Prostate gland (tissue), 2 donors: ENCODE measurements at regions not wholly inside any gene's neighbourhood (a gene's known extent, or its start where the extent isn't known, plus 50 kb on each side); places are given as distances from the start of the nearest gene placed in this dataset.

ENCODE experiments used
- DNase-seq: peaks from one replicate; pipeline ENCODE4 v3.0.0-alpha.2; 2019; ENCODE audit warnings: low spot score
- H3K27ac ChIP-seq, 2 donors: fragments of 200-600 bp; sonication (generic); 2 replicates each; pipeline ENCODE4 v1.5.1; 2017 to 2019
- H3K27me3 ChIP-seq: fragments of 200-600 bp; sonication (generic); replicated peaks from 2 replicates; pipeline ENCODE4 v1.5.1; 2019; ENCODE audit not compliant: insufficient read depth
- H3K36me3 ChIP-seq, 2 donors: fragments of 200-600 bp; sonication (generic); 1 replicate in 1 of 2; 2 replicates in 1 of 2; pipeline versions ENCODE4 v1.5.1 to v1.8.1; 2017 to 2019
- H3K4me1 ChIP-seq: fragments of 200-600 bp; sonication (generic); replicated peaks from 2 replicates; pipeline ENCODE4 v1.5.1; 2019
- H3K4me3 ChIP-seq, 2 donors: fragments of 200-600 bp; sonication (generic); 2 replicates each; pipeline ENCODE4 v1.5.1; 2017 to 2019
- H3K9me3 ChIP-seq: fragments of 200-600 bp; sonication (generic); 2 replicates; pipeline ENCODE4 v1.5.1; 2017
- POLR2A ChIP-seq: fragments of 450-650 bp; IDR thresholded peaks from one replicate; pipeline ENCODE4 v1.6.1; 2016; ENCODE audit warnings: antibody characterized with exemption, mild to moderate bottlenecking
- POLR2AphosphoS5 ChIP-seq: sonication (generic); formaldehyde crosslinking; IDR thresholded peaks from one replicate; pipeline ENCODE4 v1.6.1; 2017; ENCODE audit warnings: antibody characterized with exemption
- WGBS: methylation state at CpG from one replicate; pipeline ENCODE4 v1.1.5; 2018; 5-methylcytosine and 5-hydroxymethylcytosine counted together
- intact Hi-C: fragments of 100-400 bp; cut with DNase I; formaldehyde crosslinking; loops from one replicate; pipeline ENCODE4 v1.14.2; 2022
- TF ChIP-seq, protein P1 (sequence below), 4 experiments: fragments of 200-600 bp in 2 of 4; fragments of 450-650 bp in 2 of 4; sonication (generic) in 2 of 4; IDR thresholded peaks; 1 replicate in 3 of 4; 2 replicates in 1 of 4; pipeline ENCODE4 v1.5.1; 2016 to 2019; ENCODE audit warnings: antibody characterized with exemption in 4 of 4, mild to moderate bottlenecking in 2 of 4, moderate library complexity in 2 of 4

- intact Hi-C loops = no loop called here
- no peak overlapping the region for H3K27ac ChIP-seq
- 82% methylated on average over 4 of the region's 4 CpGs for WGBS
- TF ChIP-seq, protein P1, sequence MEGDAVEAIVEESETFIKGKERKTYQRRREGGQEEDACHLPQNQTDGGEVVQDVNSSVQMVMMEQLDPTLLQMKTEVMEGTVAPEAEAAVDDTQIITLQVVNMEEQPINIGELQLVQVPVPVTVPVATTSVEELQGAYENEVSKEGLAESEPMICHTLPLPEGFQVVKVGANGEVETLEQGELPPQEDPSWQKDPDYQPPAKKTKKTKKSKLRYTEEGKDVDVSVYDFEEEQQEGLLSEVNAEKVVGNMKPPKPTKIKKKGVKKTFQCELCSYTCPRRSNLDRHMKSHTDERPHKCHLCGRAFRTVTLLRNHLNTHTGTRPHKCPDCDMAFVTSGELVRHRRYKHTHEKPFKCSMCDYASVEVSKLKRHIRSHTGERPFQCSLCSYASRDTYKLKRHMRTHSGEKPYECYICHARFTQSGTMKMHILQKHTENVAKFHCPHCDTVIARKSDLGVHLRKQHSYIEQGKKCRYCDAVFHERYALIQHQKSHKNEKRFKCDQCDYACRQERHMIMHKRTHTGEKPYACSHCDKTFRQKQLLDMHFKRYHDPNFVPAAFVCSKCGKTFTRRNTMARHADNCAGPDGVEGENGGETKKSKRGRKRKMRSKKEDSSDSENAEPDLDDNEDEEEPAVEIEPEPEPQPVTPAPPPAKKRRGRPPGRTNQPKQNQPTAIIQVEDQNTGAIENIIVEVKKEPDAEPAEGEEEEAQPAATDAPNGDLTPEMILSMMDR (IDR thresholded peaks at IDR 0.05) = no peak
- TF ChIP-seq POLR2AphosphoS5 (no peak), POLR2A (no peak)
- H3K36me3 ChIP-seq = no peaks in the 10 kb centered on the region
- no peak for DNase-seq
- H3K27me3 ChIP-seq = no peaks in the 10 kb centered on the region
- no peaks in the 10 kb centered on the region for H3K9me3 ChIP-seq
- H3K4me1 ChIP-seq = no peaks in the 10 kb centered on the region
- no peak overlapping the region for H3K4me3 ChIP-seq
Observed at GRCh38 chr13:106332621-106333020, 202.8 kb downstream of the EFNB2 start.

GRCh38 chr13:106331116-106331515 lies 204.3 kb downstream of the EFNB2 start:
- Histone ChIP-seq H3K36me3 (no peaks in the 10 kb centered on the region), H3K4me3 (no peak overlapping the region), H3K9me3 (no peaks in the 10 kb centered on the region), H3K27ac (no peak overlapping the region), H3K4me1 (no peaks in the 10 kb centered on the region), H3K27me3 (no peaks in the 10 kb centered on the region)
- WGBS = 95% methylated on average over 4 of the region's 4 CpGs
- TF ChIP-seq POLR2A = no peak
- TF ChIP-seq POLR2AphosphoS5 = no peak
- TF ChIP-seq, protein P1 (IDR thresholded peaks at IDR 0.05) = no peak
- intact Hi-C loops = no loop called here
- DNase-seq = no peak

GRCh38 chr13:106329941-106330340 lies 205.5 kb downstream of the EFNB2 start:
- no peaks in the 10 kb centered on the region for H3K27me3 ChIP-seq
- H3K4me3 ChIP-seq = no peak overlapping the region
- no peak for TF ChIP-seq POLR2AphosphoS5
- TF ChIP-seq POLR2A = no peak
- TF ChIP-seq, protein P1 (IDR thresholded peaks at IDR 0.05) = no peak
- no peaks in the 10 kb centered on the region for H3K9me3 ChIP-seq
- intact Hi-C loops = no loop called here
- H3K27ac ChIP-seq = no peak overlapping the region
- 69% methylated on average over 5 of the region's 5 CpGs for WGBS
- no peaks in the 10 kb centered on the region for H3K36me3 ChIP-seq
- no peaks in the 10 kb centered on the region for H3K4me1 ChIP-seq
- no peak for DNase-seq

GRCh38 chr13:106326751-106327150 lies 208.7 kb downstream of the EFNB2 start:
- Histone ChIP-seq H3K27ac (no peak overlapping the region), H3K36me3 (no peaks in the 10 kb centered on the region), H3K4me3 (no peak overlapping the region), H3K9me3 (no peaks in the 10 kb centered on the region), H3K4me1 (no peaks in the 10 kb centered on the region), H3K27me3 (no peaks in the 10 kb centered on the region)
- no peak for DNase-seq
- intact Hi-C loops = no loop called here
- no peak for TF ChIP-seq POLR2A
- TF ChIP-seq, protein P1 (IDR thresholded peaks at IDR 0.05) = no peak
- no peak for TF ChIP-seq POLR2AphosphoS5
- WGBS = 94% methylated on average over 4 of the region's 4 CpGs

GRCh38 chr13:106324444-106324843 lies 211.0 kb downstream of the EFNB2 start:
- Histone ChIP-seq H3K4me1 (no peaks in the 10 kb centered on the region), H3K27ac (no peak overlapping the region), H3K36me3 (no peaks in the 10 kb centered on the region), H3K4me3 (no peak overlapping the region), H3K27me3 (no peaks in the 10 kb centered on the region), H3K9me3 (no peaks in the 10 kb centered on the region)
- intact Hi-C loops = no loop called here
- DNase-seq = no peak
- TF ChIP-seq POLR2A = no peak
- TF ChIP-seq, protein P1 (IDR thresholded peaks at IDR 0.05) = no peak
- no peak for TF ChIP-seq POLR2AphosphoS5
- WGBS = 80% methylated on average over 5 of the region's 5 CpGs
